ENCODE measurements at regions not wholly inside any gene's neighbourhood (a gene's known extent, or its start where the extent isn't known, plus 50 kb on each side); places are given as distances from the start of the nearest gene placed in this dataset.
"Not testable (repeated sequence)": the region's sequence is repeated elsewhere in the genome, so short reads cannot be mapped to it uniquely, and the experiment has no call there.

GRCh38 chr9:22990349-22990748, 543.7 kb downstream of the DMRTA1 start:
- DNase-seq (ENCODE audit: low read depth), result no peak

GRCh38 chr9:22992780-22993179, 546.2 kb downstream of the DMRTA1 start:
- no peak for DNase-seq (ENCODE audit: low read depth)

- DNase-seq (ENCODE audit: low read depth), result no peak
These were observed 551.3 kb downstream of the DMRTA1 start for GRCh38 chr9:22997923-22998322.

GRCh38 chr9:23005156-23005555, 558.5 kb downstream of the DMRTA1 start:
- no peak for DNase-seq (ENCODE audit: low read depth)

- DNase-seq (ENCODE audit: low read depth), result no peak
These were observed 559.5 kb downstream of the DMRTA1 start for GRCh38 chr9:23006127-23006526.

GRCh38 chr9:23011669-23012068, 565.0 kb downstream of the DMRTA1 start:
- DNase-seq (ENCODE audit: low read depth), result peak; percentile 49

- DNase-seq (ENCODE audit: low read depth), result no peak
These were observed 568.9 kb downstream of the DMRTA1 start for GRCh38 chr9:23015557-23015956.

- no peak for DNase-seq (ENCODE audit: low read depth)
These were observed 589.8 kb downstream of the DMRTA1 start for GRCh38 chr9:23036416-23036815.

- DNase-seq (ENCODE audit: low read depth), result no peak
These were observed 592.8 kb downstream of the DMRTA1 start for GRCh38 chr9:23039402-23039801.

GRCh38 chr9:23041466-23041865, 594.8 kb downstream of the DMRTA1 start:
- no peak for DNase-seq (ENCODE audit: low read depth)

- no peak for DNase-seq (ENCODE audit: low read depth)
These were observed 597.9 kb downstream of the DMRTA1 start for GRCh38 chr9:23044549-23044948.

GRCh38 chr9:23046026-23046425, 599.4 kb downstream of the DMRTA1 start:
- not testable (repeated sequence) for DNase-seq (ENCODE audit: low read depth)

GRCh38 chr9:23050548-23050947, 603.9 kb downstream of the DMRTA1 start:
- no peak for DNase-seq (ENCODE audit: low read depth)

GRCh38 chr9:23073136-23073535, 626.5 kb downstream of the DMRTA1 start:
- peak; percentile 19 for DNase-seq (ENCODE audit: low read depth)

GRCh38 chr9:23079798-23080197, 633.2 kb downstream of the DMRTA1 start:
- DNase-seq (ENCODE audit: low read depth), result no peak

- DNase-seq (ENCODE audit: low read depth), result no peak
These were observed 634.8 kb downstream of the DMRTA1 start for GRCh38 chr9:23081377-23081776.

GRCh38 chr9:23088932-23089364, 642.3 kb downstream of the DMRTA1 start:
- no peak for DNase-seq (ENCODE audit: low read depth)

GRCh38 chr9:23117616-23118015, 671.0 kb downstream of the DMRTA1 start:
- DNase-seq (ENCODE audit: low read depth), result peak; percentile 73

GRCh38 chr9:23120630-23121029, 674.0 kb downstream of the DMRTA1 start:
- no peak for DNase-seq (ENCODE audit: low read depth)

GRCh38 chr9:23123048-23123632, 676.5 kb downstream of the DMRTA1 start:
- DNase-seq (ENCODE audit: low read depth), result peak; percentile 2

GRCh38 chr9:23145467-23145866, 680.6 kb downstream of the ELAVL2 start:
- DNase-seq (ENCODE audit: low read depth), result no peak

GRCh38 chr9:23153058-23153457, 673.0 kb downstream of the ELAVL2 start:
- no peak for DNase-seq (ENCODE audit: low read depth)

- DNase-seq (ENCODE audit: low read depth), result no peak
These were observed 665.5 kb downstream of the ELAVL2 start for GRCh38 chr9:23160491-23160890.

- no peak for DNase-seq (ENCODE audit: low read depth)
These were observed 665.0 kb downstream of the ELAVL2 start for GRCh38 chr9:23160952-23161469.
